ENCODE measurements at regions not wholly inside any gene's neighbourhood (a gene's known extent, or its start where the extent isn't known, plus 50 kb on each side); places are given as distances from the start of the nearest gene placed in this dataset.
"Not testable (repeated sequence)": the region's sequence is repeated elsewhere in the genome, so short reads cannot be mapped to it uniquely, and the experiment has no call there.

- not testable (repeated sequence) for FAIRE-seq
These were observed 409.1 kb downstream of the ICE1 start for GRCh38 chr5:5831622-5832021.

GRCh38 chr5:5828619-5829018 lies 406.1 kb downstream of the ICE1 start:
- FAIRE-seq = no peak

- no peak for FAIRE-seq
These were observed 404.4 kb downstream of the ICE1 start for GRCh38 chr5:5826911-5827310.

DNA sequence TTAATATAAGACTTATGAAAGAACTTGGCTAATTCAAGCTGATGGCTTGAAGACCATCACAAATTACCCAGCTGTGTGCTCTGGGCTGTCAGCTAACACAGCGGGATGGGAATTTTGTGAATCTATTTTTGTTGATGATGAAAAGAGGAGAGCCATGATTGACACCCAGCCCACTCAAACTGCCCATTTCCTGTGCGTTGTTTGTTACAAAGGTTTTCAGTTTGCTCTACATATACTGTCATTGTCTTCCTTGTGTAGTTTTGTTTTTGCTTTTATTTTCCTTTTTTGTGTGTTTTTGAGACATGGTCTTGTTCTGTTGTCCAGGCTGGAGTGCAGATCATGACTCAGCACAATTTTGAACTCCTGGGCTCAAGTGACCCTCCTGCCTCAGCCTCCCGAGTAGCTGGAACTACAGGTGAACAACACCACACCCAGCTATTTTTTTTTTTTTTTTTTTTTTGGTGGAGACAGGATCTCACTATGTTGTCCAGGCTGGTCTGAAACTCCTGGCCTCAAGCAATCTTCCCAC lies 400.3 kb downstream of the ICE1 start:
- FAIRE-seq = no peak

GRCh38 chr5:5816960-5817359 lies 394.5 kb downstream of the ICE1 start:
- no peak for FAIRE-seq

- FAIRE-seq = no peak
These were observed 391.0 kb downstream of the ICE1 start for GRCh38 chr5:5813441-5813840.

GRCh38 chr5:5810461-5810860 lies 388.0 kb downstream of the ICE1 start:
- FAIRE-seq = no peak

DNA sequence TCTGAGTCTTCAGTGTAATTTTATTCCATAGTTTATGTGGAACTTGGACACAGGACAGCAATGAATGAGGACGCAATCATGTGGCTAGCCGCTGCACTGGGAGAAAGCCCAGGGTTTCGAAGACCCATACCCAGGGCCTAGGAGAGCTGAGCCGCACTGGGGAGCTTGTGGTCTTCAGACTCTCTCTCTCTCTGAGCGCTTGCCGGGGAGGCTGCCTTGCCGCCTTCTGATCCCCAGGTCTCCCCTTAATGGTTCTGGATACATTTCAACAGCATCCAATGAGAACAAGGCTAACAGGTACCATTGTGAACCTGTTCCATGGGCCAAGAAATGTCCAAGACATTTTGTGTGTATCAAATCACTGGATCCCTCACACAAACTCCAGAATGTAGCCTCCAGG lies 383.4 kb downstream of the ICE1 start:
- FAIRE-seq = no peak

- FAIRE-seq = no peak
These were observed 382.2 kb downstream of the ICE1 start for GRCh38 chr5:5804478-5805233.

DNA sequence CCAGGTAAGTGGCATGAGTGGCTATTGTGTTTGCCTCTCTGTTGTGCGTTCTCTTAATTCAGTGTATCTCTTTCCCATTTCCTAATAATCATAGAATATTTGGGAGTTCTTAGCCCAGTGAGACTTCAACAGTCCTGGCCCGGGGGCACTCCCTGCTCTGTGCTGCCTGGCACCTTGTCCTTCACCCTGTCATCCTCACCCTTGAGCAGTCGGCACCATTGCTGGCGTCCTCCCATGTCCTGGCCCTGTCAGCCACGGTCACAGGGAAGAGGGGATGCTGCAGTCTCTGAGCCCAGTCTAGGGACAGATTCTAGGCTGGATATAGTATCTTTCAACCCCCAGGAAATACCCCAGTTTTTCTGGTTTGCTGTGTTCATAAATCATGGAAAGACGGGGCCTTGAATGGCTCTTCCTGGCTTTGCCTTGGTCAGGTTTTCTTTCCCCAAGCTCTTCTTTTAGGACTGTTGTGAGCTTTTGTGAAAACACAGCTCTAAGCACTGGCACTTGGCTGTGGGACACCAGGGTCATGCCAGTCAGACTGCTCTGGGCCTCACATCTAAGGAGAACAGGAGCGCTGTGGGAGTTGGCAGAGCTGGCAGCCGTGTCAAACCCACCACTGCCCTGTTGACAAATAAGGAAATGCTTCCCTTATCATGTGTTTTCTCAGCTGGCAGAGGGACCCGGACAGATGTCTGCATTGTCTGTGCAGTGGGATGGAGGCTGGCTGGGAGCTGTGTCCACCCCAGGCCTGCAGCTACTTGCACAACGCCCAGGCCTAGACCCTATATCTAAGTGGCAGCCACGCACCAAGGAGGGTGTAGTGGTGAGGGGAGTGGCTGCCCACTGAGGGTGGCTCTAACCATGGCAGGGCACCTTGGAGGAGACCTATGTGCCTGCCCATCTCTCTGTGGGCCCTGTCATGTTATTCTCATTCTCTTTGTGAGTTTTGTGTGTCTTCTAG lies 378.6 kb downstream of the ICE1 start:
- FAIRE-seq = no peak

DNA sequence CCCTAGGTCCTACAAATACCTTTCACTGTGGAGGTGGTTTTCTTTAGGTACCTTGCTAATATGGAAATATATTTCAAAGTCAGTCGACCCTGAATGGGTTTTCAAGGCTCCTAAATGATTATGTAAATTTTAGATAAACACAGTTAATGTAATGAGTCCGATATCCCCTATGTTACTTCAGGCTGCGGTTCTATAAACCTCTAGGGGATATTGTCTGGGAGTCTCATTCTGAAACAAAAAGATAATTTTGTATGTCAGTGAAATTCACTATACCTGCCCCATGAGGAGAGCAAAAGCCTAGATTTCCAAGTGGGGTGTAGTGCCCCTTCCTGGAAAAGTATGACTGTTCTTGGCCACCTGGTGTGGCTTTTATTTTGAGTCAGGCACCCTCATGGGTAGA lies 377.3 kb downstream of the ICE1 start:
- no peak for FAIRE-seq

- no peak for FAIRE-seq
These were observed 376.8 kb downstream of the ICE1 start for GRCh38 chr5:5799229-5799628.

- no peak for FAIRE-seq
These were observed 376.0 kb downstream of the ICE1 start for GRCh38 chr5:5798462-5798861.

- no peak for FAIRE-seq
These were observed 375.6 kb downstream of the ICE1 start for GRCh38 chr5:5798041-5798440.

DNA sequence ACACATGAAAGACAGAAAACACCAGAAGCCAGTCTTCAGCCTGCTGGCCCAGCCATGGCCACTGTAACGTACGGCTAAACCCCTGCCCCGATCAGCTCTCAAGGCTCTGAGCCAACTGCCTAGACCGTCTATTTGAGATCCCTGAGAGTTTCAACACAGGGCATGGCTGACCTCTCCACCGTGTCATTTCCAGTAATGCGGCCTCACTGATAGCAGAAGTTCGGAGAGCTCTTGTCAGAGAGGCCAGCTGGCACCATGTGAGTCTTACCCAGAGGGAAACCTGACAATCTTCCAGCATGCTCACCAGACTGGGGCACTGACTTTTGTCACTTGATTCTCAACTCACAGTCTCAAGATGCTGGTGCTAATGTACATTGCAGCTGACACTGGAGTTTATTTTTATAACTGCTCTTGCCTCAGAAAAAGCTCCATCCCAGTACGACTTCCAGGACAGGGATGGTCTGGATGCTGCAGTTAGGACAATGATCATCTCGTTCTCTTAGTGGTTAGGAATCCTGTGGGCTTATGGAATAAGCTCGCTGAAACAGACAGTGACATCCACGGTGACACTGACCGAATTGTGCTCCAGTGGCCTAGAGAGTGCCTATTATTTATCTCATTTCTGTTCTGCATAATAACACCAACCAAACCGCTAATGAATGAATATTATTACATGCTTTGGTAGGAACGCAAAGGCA lies 372.7 kb downstream of the ICE1 start:
- no peak for FAIRE-seq

- FAIRE-seq = no peak
These were observed 371.7 kb downstream of the ICE1 start for GRCh38 chr5:5794118-5794560.

- no peak for FAIRE-seq
These were observed 371.0 kb downstream of the ICE1 start for GRCh38 chr5:5793242-5794117.

GRCh38 chr5:5792106-5792505 lies 369.6 kb downstream of the ICE1 start:
- no peak for FAIRE-seq

GRCh38 chr5:5788793-5789192 lies 366.3 kb downstream of the ICE1 start:
- FAIRE-seq = no peak

DNA sequence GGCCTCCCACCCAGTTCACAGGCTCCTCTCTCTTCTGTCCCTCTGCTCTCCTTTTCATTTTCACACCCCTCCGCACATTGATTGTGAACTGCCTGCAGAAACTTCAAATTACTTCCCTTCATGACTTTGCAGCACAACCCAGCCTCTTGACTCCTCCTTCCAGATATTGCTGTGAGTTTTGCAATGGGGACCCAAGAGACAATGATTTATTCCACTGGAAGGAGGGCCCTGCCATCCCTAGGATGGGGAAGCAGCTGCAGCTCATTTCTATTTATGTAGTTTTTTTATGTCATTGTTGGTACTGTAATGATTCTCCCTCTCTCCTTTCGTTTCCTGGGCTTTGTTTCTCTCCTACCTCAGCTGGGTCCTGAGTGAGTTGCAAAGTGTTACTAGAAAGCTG lies 364.9 kb downstream of the ICE1 start:
- no peak for FAIRE-seq

DNA sequence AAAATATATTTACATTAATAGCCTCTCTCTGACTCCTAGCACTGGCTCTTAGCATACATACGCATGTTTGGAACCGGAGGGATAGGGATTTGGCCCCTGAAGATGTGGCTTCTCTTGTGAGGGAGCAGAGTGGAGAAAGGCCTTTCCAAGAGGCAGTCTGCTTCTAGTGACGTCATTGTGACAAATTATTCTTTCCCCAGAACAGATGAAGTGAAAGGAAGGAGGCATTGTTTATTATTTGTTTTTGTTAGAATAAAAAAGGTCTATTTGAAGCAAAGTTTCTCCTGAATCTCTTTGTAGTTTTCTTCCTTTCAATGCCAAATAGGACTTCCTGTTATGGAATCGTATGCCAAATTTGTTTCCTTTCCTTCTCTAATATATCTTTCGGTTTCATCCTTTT lies 361.6 kb downstream of the ICE1 start:
- no peak for FAIRE-seq

DNA sequence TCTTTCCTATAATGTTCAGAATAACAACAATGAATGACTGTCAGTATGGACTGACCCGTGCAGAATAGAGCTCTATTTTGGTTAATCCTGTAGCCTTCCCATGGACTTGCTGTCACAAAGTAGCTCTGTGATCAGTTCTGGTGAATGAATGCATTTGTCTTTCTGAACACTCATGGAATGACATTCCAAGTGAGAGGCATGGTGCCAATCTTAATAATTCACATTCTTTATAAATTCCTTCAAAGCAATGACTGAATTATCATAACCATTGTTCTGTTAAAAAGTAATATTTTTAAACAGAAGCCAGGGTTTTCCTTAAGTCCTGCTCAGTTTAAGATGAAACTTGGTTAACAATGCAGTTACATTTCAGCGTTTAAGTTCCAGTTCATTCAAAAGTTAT lies 360.5 kb downstream of the ICE1 start:
- FAIRE-seq = no peak
